Endothelial cell of umbilical vein (primary cell): ENCODE measurements at regions not wholly inside any gene's neighbourhood (a gene's known extent, or its start where the extent isn't known, plus 50 kb on each side); places are given as distances from the start of the nearest gene placed in this dataset.
A peak's percentile ranks its signal among the peaks of the same experiment; 100 is the strongest.

ENCODE experiments used
- BruUV-seq: library from RNA; stranded (reverse); fragments of 400-500 nt; replicated peaks from 2 replicates; lab custom pipeline; 2021; lab: Mats Ljungman, UMichigan
- CTCF ChIA-PET: fragments of 300-600, 350-600 bp; sonication (Branson Sonifier 250); formaldehyde crosslinking; loops from one replicate; lab custom pipeline; 2021; ENCODE audit warnings: antibody characterized with exemption, inconsistent platforms; lab: Charles Lee
- POLR2A ChIA-PET: fragments of 300-600, 350-600 bp; sonication (Branson Sonifier 250); formaldehyde crosslinking; loops from one replicate; lab custom pipeline; 2021; ENCODE audit warnings: antibody characterized with exemption, inconsistent platforms; lab: Charles Lee
- DNase-seq: peaks from one replicate; pipeline ENCODE4 v3.0.0-alpha.2; 2011; ENCODE audit warnings: low read depth, low spot score
- FAIRE-seq: peaks from 2 replicates; lab custom pipeline; 2011; peaks lifted over from hg19 to GRCh38; lab: Jason Lieb, UNC
- H2AFZ ChIP-seq: 2 replicates; pipeline ENCODE4 v1.6.0; 2012; ENCODE audit warnings: low read depth, low read length, control low read depth, inconsistent platforms
- H3K27ac ChIP-seq: 2 replicates; pipeline ENCODE4 v1.5.1; 2011; ENCODE audit warnings: low read depth, mild to moderate bottlenecking, control low read depth, low read length, moderate library complexity; ENCODE audit not compliant: insufficient read depth
- H3K27me3 ChIP-seq, 2 experiments: 2 replicates each; pipeline versions ENCODE4 v1.6.0 to v1.6.1; 2011; ENCODE audit warnings: low read length in 2 of 2, mixed read lengths in 1 of 2; ENCODE audit not compliant: control insufficient read depth in 2 of 2, insufficient read depth in 2 of 2
- H3K36me3 ChIP-seq, 2 experiments: 2 replicates in 1 of 2; 3 replicates in 1 of 2; pipeline ENCODE4 v1.5.1; 2011; ENCODE audit warnings: low read length in 2 of 2, mild to moderate bottlenecking in 1 of 2, moderate library complexity in 1 of 2; ENCODE audit not compliant: control insufficient read depth in 2 of 2, insufficient read depth in 2 of 2; ENCODE audit errors: extremely low read depth in 1 of 2
- H3K4me1 ChIP-seq: 3 replicates; pipeline ENCODE4 v1.5.1; 2011; ENCODE audit warnings: mild to moderate bottlenecking, low read length; ENCODE audit not compliant: control insufficient read depth, insufficient read depth; ENCODE audit errors: extremely low read depth
- H3K4me2 ChIP-seq: 2 replicates; pipeline ENCODE4 v1.6.1; 2011; ENCODE audit warnings: low read length, control low read depth, mixed read lengths; ENCODE audit not compliant: insufficient read depth
- H3K4me3 ChIP-seq, 3 experiments: fragments of 200-600 bp in 1 of 3; sonication (generic), shearing (Covaris generic) in 1 of 3; replicated peaks in 1 of 3; 2 replicates each; pipeline ENCODE4 v1.5.1; 2011 to 2016; ENCODE audit warnings: control low read depth in 3 of 3, low read length in 3 of 3, mild to moderate bottlenecking in 2 of 3, inconsistent platforms in 1 of 3, low read depth in 1 of 3, moderate library complexity in 1 of 3; ENCODE audit not compliant: insufficient read depth in 1 of 3
- H3K79me2 ChIP-seq: 2 replicates; pipeline ENCODE4 v1.6.0; 2012; ENCODE audit warnings: low read length, inconsistent platforms; ENCODE audit not compliant: control insufficient read depth, insufficient read depth
- H3K9ac ChIP-seq: replicated peaks from 2 replicates; pipeline ENCODE3; 2011; ENCODE audit warnings: low read length, control low read depth; ENCODE audit not compliant: insufficient read depth; ENCODE audit errors: extremely low read depth
- H3K9me1 ChIP-seq: replicated peaks from 3 replicates; pipeline ENCODE4 v1.6.0; 2011; ENCODE audit warnings: mild to moderate bottlenecking, low read length; ENCODE audit not compliant: control insufficient read depth, insufficient read depth; ENCODE audit errors: extremely low read depth
- H3K9me3 ChIP-seq: replicated peaks from 2 replicates; pipeline ENCODE4 v1.5.1; 2012; ENCODE audit warnings: low read length, inconsistent platforms; ENCODE audit not compliant: control insufficient read depth, insufficient read depth
- H4K20me1 ChIP-seq: replicated peaks from 2 replicates; pipeline ENCODE3; 2011; ENCODE audit warnings: mild to moderate bottlenecking, low read length; ENCODE audit not compliant: control insufficient read depth, insufficient read depth; ENCODE audit errors: extremely low read depth
- EZH2 ChIP-seq: IDR thresholded peaks from 2 replicates; pipeline ENCODE4 v1.6.1; 2012; ENCODE audit warnings: borderline replicate concordance, low read depth, mild to moderate bottlenecking, moderate library complexity, low read length, inconsistent platforms; ENCODE audit not compliant: severe bottlenecking
- FOS ChIP-seq: IDR thresholded peaks from 2 replicates; pipeline ENCODE4 v1.6.1; 2011; ENCODE audit warnings: mild to moderate bottlenecking, low read length, moderate library complexity, borderline replicate concordance; ENCODE audit not compliant: insufficient read depth
- GATA2 ChIP-seq: IDR thresholded peaks from 2 replicates; pipeline ENCODE4 v1.7.0; 2011; ENCODE audit warnings: low read depth, mild to moderate bottlenecking, moderate library complexity, mixed read lengths, low read length; ENCODE audit not compliant: insufficient read length, insufficient read depth
- JUN ChIP-seq: IDR thresholded peaks from 2 replicates; pipeline ENCODE4 v1.6.1; 2011; ENCODE audit warnings: borderline replicate concordance, low read depth; ENCODE audit not compliant: insufficient read length, insufficient read depth
- MYC ChIP-seq: IDR thresholded peaks from one replicate; pipeline ENCODE4 v1.6.1; 2011; ENCODE audit warnings: mild to moderate bottlenecking, low read depth, low read length
- POLR2A ChIP-seq: IDR thresholded peaks from 2 replicates; pipeline ENCODE4 v1.6.1; 2012; ENCODE audit warnings: low read depth, mild to moderate bottlenecking, control low read depth, low read length
- POLR2AphosphoS5 ChIP-seq: IDR thresholded peaks from 2 replicates; pipeline ENCODE4 v1.6.1; 2012; ENCODE audit warnings: low read depth, mild to moderate bottlenecking, control low read depth, low read length, moderate library complexity; ENCODE audit not compliant: insufficient read depth
- dilution Hi-C: fragments of 300-500 bp; cut with MboI; formaldehyde crosslinking; loops from one replicate; pipeline ENCODE4 v1.15.0; 2019; ENCODE audit warnings: low sequenced_read_pairs; ENCODE audit not compliant: extremely low pct_ligation_motif_present
- intact Hi-C: fragments of 100-400 bp; cut with micrococcal nuclease; formaldehyde crosslinking; loops from one replicate; pipeline ENCODE4 v1.10.0; 2022
- TF ChIP-seq, protein P1 (sequence below), 2 donors: IDR thresholded peaks; 1 replicate in 1 of 2; 2 replicates in 1 of 2; pipeline ENCODE4 v1.5.1; 2011; ENCODE audit warnings: low read length in 2 of 2, mild to moderate bottlenecking in 2 of 2, moderate library complexity in 2 of 2, control low read depth in 1 of 2, inconsistent platforms in 1 of 2, low read depth in 1 of 2; ENCODE audit not compliant: insufficient read depth in 1 of 2; ENCODE audit errors: extremely low read depth in 1 of 2
- TF ChIP-seq, protein P2 (sequence below): IDR thresholded peaks from 2 replicates; pipeline ENCODE4 v1.6.1; 2011; ENCODE audit not compliant: insufficient read depth, insufficient read length

- FAIRE-seq, result peak; percentile 12
- dilution Hi-C loops (no loop called here), intact Hi-C loops (no loop called here)
- DNase-seq, result no peak
- H3K9me1 ChIP-seq, result no peaks in the 10 kb centered on the region
- H3K79me2 ChIP-seq, result no peaks in the 10 kb centered on the region
- H3K36me3 ChIP-seq, result no peaks in the 10 kb centered on the region
- no peak overlapping the region for H3K9ac ChIP-seq
- H3K27ac ChIP-seq, result no peak overlapping the region
- ChIA-PET POLR2A (no interaction called here), CTCF (no interaction called here)
- no peaks in the 10 kb centered on the region for H4K20me1 ChIP-seq
- no peak for TF ChIP-seq POLR2A
- no peak for TF ChIP-seq GATA2
- TF ChIP-seq, protein P1, sequence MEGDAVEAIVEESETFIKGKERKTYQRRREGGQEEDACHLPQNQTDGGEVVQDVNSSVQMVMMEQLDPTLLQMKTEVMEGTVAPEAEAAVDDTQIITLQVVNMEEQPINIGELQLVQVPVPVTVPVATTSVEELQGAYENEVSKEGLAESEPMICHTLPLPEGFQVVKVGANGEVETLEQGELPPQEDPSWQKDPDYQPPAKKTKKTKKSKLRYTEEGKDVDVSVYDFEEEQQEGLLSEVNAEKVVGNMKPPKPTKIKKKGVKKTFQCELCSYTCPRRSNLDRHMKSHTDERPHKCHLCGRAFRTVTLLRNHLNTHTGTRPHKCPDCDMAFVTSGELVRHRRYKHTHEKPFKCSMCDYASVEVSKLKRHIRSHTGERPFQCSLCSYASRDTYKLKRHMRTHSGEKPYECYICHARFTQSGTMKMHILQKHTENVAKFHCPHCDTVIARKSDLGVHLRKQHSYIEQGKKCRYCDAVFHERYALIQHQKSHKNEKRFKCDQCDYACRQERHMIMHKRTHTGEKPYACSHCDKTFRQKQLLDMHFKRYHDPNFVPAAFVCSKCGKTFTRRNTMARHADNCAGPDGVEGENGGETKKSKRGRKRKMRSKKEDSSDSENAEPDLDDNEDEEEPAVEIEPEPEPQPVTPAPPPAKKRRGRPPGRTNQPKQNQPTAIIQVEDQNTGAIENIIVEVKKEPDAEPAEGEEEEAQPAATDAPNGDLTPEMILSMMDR (IDR thresholded peaks at IDR 0.05; ENCODE audit: extremely low read depth in 1 of 2, insufficient read depth in 1 of 2, low read depth in 1 of 2, low read length in 2 of 2), result no peak
- TF ChIP-seq JUN, result no peak
- no peak for TF ChIP-seq POLR2AphosphoS5
- no peak for TF ChIP-seq EZH2
- TF ChIP-seq FOS, result no peak
- TF ChIP-seq, protein P2, sequence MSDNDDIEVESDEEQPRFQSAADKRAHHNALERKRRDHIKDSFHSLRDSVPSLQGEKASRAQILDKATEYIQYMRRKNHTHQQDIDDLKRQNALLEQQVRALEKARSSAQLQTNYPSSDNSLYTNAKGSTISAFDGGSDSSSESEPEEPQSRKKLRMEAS, result no peak
- no peak for TF ChIP-seq MYC
- H2AFZ ChIP-seq, result no peak overlapping the region
- no peaks in the 10 kb centered on the region for H3K27me3 ChIP-seq
- no peaks in the 10 kb centered on the region for H3K4me1 ChIP-seq
- no TSS peak for BruUV-seq
- H3K9me3 ChIP-seq, result no peaks in the 10 kb centered on the region
- H3K4me3 ChIP-seq, result no peak overlapping the region
- H3K4me2 ChIP-seq, result no peak overlapping the region
Observed at GRCh38 chr7:125338110-125338509, 408.5 kb upstream of the POT1 start.
